HG02852 (cell line): ENCODE measurements at regions not wholly inside any gene's neighbourhood (a gene's known extent, or its start where the extent isn't known, plus 50 kb on each side); places are given as distances from the start of the nearest gene placed in this dataset.
"Not testable (repeated sequence)": the region's sequence is repeated elsewhere in the genome, so short reads cannot be mapped to it uniquely, and the experiment has no call there.

Experiments
- ATAC-seq: cut with Tn5 transposase; IDR thresholded peaks from one replicate; pipeline ENCODE4 v1.9.1; 2021; ENCODE audit warnings: mild to moderate bottlenecking, moderate library complexity; ENCODE audit not compliant: unreplicated experiment

DNA sequence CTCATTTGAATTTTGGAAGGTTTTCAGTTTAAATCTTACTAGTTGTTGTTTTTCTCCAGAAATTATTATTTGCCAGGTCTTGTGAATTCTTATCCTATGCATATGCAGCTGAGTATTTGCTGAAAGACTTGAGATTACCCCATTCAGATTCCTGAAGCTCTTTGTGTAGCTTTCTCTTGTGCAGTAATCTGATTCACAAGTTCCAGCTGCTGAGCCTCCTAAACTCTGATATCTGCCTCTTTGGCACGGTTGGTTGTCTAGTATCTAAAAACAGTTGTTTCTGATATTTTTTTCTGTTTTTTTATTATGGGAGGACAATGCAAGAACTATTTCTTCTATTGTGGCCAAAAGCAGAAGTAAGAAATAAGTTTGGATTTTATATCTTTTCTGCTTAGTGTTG is 863.9 kb upstream of the MANEA start:
- ATAC-seq: no peak

- ATAC-seq: no peak
These were observed 878.6 kb upstream of the MANEA start for GRCh38 chr6:94698773-94699172.

GRCh38 chr6:94687255-94687654 is 890.1 kb upstream of the MANEA start:
- ATAC-seq: not testable (repeated sequence)

GRCh38 chr6:94683409-94683808 is 893.9 kb upstream of the MANEA start:
- ATAC-seq: no peak

GRCh38 chr6:94680669-94681212 is 896.6 kb upstream of the MANEA start:
- no peak for ATAC-seq

- no peak for ATAC-seq
These were observed 904.1 kb upstream of the MANEA start for GRCh38 chr6:94673251-94673650.

- no peak for ATAC-seq
These were observed 907.3 kb upstream of the MANEA start for GRCh38 chr6:94670017-94670416.

GRCh38 chr6:94668876-94669275 is 908.5 kb upstream of the MANEA start:
- ATAC-seq: no peak

DNA sequence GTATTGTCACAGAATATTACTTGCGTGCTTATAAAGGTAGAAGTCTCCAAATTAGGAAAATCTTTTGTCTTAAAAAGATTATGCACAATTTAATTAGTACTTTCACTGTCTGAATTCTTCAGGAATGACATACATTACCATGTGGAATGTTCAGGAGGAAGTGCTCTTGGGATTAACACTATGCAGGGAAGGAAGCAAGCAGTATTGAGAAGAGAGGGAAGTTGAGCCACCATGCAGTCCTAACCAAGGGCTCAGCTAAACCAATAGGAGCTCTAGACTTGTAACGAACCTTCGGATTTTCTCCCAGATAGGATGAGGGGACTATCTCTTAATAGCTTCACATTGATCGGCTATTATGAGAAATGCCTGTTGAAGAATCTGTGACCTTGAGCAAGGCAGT is 918.4 kb upstream of the MANEA start:
- no peak for ATAC-seq

DNA sequence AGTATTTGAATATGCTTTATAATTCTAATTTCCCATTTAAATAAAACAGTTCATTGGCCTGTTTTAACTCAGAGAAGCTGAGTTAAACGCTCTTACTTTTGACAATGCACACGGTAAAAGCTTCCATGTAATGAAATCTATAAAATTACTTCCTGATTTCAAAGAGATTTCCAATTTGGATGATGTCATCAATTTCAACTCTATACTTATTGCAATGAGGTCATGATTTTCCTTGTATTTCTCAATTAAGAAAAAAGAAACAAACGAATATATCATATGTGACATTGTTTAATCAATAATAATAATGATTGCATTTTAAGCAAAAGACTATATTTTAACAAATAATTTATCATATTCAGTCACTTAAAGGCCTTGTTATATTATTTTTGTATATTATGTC is 926.1 kb upstream of the MANEA start:
- no peak for ATAC-seq

DNA sequence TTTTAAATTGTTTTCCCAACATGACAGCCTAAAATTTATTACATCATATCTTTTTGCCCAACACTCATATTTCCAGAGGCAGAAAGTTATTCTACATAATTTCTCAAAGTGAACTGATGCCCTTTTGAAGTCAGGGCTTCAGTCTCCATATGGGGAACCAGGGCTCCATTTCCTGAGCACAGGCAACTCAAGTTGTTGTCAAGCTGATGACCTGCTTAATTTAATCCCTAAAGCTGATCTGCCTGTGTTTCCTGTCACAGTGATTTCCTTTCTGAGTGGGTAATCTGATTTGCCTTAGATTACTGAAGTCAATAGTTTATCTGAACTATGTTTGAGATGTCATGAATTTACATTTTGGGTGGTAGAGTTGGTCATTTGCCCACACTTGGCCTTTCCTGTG is 932.1 kb upstream of the MANEA start:
- no peak for ATAC-seq

- no peak for ATAC-seq
These were observed 937.8 kb upstream of the MANEA start for GRCh38 chr6:94639564-94639963.

- ATAC-seq: no peak
These were observed 940.5 kb upstream of the MANEA start for GRCh38 chr6:94636780-94637385.

GRCh38 chr6:94623586-94623985 is 953.7 kb upstream of the MANEA start:
- no peak for ATAC-seq

- ATAC-seq: no peak
These were observed 954.6 kb upstream of the MANEA start for GRCh38 chr6:94622783-94623182.

GRCh38 chr6:94600636-94601035 is 976.7 kb upstream of the MANEA start:
- no peak for ATAC-seq

GRCh38 chr6:94597487-94597886 is 979.8 kb upstream of the MANEA start:
- no peak for ATAC-seq

DNA sequence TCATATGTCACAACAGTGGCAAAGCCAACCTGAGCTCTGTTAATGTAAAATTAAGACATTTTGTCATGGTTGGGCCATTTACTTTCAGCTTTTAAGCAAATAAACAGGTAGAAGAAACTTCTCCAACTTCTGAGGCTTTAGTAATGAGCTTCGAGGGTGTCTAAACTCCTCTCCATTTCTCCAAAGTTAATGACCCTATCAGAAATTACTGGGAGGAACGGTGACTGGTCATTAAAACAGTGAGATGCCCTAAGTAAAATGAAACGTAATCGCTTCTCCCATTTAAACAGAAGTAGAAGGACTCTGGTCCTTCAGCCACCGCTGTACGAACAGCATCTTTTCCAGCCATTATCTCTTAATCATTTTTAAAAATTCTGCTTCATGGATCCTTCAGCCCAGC is 986.9 kb upstream of the MANEA start:
- no peak for ATAC-seq

GRCh38 chr6:94588301-94588700 is 989.0 kb upstream of the MANEA start:
- ATAC-seq: no peak

DNA sequence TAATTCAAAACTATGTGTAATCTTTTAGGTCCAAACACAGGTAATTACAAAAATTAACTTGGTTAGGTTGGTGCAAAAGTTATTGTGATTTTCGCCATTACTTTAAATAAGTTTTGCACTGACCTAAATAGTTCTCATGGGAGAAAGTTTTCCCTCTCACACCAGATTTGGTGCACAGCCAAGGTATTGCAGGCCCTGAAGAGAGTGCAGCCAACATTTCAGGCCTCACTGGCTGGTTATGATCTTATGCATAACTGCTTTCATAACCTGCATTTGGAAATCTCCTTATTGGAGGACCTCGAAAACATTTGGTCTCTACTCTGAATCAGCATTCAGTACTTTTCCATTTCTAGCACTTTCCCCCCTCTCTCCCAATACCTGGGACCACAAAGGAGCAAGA is 993.1 kb upstream of the MANEA start:
- ATAC-seq: no peak

GRCh38 chr6:94570581-94570980 is 1006.8 kb upstream of the MANEA start:
- ATAC-seq: no peak

GRCh38 chr6:94562846-94563245 is 1014.5 kb upstream of the MANEA start:
- ATAC-seq: no peak

DNA sequence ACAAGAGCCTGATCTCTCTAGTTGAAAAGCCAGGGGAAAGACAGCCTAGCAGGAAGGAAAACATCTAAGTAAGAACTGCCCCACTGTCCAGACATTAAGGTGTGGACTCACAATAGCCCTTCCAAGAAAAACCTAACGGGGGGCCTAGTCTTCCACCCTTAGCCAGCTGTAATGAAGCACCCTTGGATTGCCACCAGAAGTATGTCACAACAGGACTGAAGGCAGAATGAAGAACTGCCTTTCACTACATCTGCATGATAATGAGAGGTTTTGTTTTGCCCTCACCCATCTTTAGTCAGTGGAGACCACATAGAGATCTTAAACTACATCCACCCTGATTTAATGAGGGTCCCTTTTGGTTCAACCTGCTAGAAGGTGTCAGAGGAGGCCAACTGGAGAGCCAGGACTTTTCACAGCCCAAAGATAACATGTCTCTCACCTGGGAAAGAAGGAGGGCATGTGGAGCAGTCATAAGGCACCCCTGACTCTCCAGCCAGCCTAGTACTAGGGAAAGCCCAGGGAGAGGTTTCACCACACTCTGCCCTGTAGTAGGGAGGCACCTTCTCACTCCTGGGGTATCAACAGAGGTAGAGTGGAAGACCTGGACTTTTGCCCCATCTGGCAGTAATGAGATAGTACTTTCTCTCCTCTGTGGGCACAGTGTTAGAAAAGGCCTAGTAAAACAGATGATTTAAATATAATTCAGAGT is 1017.4 kb upstream of the MANEA start:
- ATAC-seq: no peak
